Adrenal gland (tissue), 5 donors: ENCODE measurements at regions not wholly inside any gene's neighbourhood (a gene's known extent, or its start where the extent isn't known, plus 50 kb on each side); places are given as distances from the start of the nearest gene placed in this dataset.

Experiments
- POLR2A ChIP-seq, 2 donors: fragments of 450-650 bp; IDR thresholded peaks; one replicate each; pipeline ENCODE4 v1.6.1; 2017; ENCODE audit warnings: antibody characterized with exemption in 2 of 2, mild to moderate bottlenecking in 2 of 2, moderate library complexity in 1 of 2
- TF ChIP-seq, protein P1 (sequence below), 6 experiments: fragments of 450-650 bp in 4 of 6; fragments of 200-600 bp in 2 of 6; sonication (generic) in 1 of 6; IDR thresholded peaks; 1 replicate in 5 of 6; 2 replicates in 1 of 6; pipeline versions ENCODE4 v1.5.1 to v1.8.0; 2016 to 2021; ENCODE audit warnings: antibody characterized with exemption in 6 of 6, mild to moderate bottlenecking in 2 of 6, moderate library complexity in 1 of 6
- donor health status: DM: no; HTN: no; CAD: no.

DNA sequence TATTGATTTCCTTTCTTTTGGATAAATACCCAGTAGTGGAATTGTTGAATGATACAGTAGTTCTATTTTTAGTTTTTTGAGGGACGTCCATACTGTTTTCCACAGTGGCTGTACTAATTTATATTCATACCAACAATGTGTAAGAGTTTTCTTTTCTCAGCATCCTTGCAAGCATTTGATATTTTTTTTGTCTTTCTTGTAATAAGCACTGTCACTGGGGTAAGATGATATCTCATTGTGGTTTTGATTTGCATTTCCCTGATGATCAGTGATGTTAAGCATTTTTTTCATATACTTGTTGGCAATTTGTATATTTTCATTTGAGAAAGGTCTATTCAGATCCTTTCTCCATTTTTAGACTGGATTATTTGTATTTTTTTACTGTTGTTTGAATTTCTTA, 308.7 kb downstream of the PTEN start:
- TF ChIP-seq, protein P1, sequence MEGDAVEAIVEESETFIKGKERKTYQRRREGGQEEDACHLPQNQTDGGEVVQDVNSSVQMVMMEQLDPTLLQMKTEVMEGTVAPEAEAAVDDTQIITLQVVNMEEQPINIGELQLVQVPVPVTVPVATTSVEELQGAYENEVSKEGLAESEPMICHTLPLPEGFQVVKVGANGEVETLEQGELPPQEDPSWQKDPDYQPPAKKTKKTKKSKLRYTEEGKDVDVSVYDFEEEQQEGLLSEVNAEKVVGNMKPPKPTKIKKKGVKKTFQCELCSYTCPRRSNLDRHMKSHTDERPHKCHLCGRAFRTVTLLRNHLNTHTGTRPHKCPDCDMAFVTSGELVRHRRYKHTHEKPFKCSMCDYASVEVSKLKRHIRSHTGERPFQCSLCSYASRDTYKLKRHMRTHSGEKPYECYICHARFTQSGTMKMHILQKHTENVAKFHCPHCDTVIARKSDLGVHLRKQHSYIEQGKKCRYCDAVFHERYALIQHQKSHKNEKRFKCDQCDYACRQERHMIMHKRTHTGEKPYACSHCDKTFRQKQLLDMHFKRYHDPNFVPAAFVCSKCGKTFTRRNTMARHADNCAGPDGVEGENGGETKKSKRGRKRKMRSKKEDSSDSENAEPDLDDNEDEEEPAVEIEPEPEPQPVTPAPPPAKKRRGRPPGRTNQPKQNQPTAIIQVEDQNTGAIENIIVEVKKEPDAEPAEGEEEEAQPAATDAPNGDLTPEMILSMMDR (IDR thresholded peaks at IDR 0.05): no peak
- no peak for TF ChIP-seq POLR2A (IDR thresholded peaks at IDR 0.05)
